IPS-18a (cell line): ENCODE measurements at regions not wholly inside any gene's neighbourhood (a gene's known extent, or its start where the extent isn't known, plus 50 kb on each side); places are given as distances from the start of the nearest gene placed in this dataset.

Experiments used
- H3K27ac ChIP-seq: one replicate; pipeline ENCODE4 v1.5.1; 2013; ENCODE audit warnings: low read length
- H3K27me3 ChIP-seq: one replicate; pipeline ENCODE4 v1.6.1; 2013; ENCODE audit warnings: mild to moderate bottlenecking, low read length; ENCODE audit not compliant: control insufficient read depth, insufficient read depth
- H3K36me3 ChIP-seq: one replicate; pipeline ENCODE4 v1.6.1; 2013; ENCODE audit warnings: low read depth, low read length; ENCODE audit not compliant: control insufficient read depth
- H3K4me1 ChIP-seq: one replicate; pipeline ENCODE4 v1.6.1; 2013; ENCODE audit warnings: low read depth, low read length; ENCODE audit not compliant: control insufficient read depth
- H3K4me3 ChIP-seq: one replicate; pipeline ENCODE4 v1.5.1; 2013; ENCODE audit warnings: low read length
- H3K9ac ChIP-seq: one replicate; pipeline ENCODE4 v1.6.1; 2013; ENCODE audit warnings: mild to moderate bottlenecking, low read length, moderate library complexity
- H3K9me3 ChIP-seq: one replicate; pipeline ENCODE4 v1.6.1; 2013; ENCODE audit warnings: low read depth, low read length; ENCODE audit not compliant: control insufficient read depth

- Histone ChIP-seq H3K36me3 (no peaks in the 10 kb centered on the region), H3K27me3 (no peaks in the 10 kb centered on the region), H3K9me3 (peaks cover 30% of the 10 kb centered on the region), H3K9ac (no peak overlapping the region), H3K4me3 (no peak overlapping the region), H3K27ac (no peak overlapping the region), H3K4me1 (no peaks in the 10 kb centered on the region)
These were observed 222.4 kb downstream of the CBLN4 start for GRCh38 chr20:55782912-55783253.

DNA sequence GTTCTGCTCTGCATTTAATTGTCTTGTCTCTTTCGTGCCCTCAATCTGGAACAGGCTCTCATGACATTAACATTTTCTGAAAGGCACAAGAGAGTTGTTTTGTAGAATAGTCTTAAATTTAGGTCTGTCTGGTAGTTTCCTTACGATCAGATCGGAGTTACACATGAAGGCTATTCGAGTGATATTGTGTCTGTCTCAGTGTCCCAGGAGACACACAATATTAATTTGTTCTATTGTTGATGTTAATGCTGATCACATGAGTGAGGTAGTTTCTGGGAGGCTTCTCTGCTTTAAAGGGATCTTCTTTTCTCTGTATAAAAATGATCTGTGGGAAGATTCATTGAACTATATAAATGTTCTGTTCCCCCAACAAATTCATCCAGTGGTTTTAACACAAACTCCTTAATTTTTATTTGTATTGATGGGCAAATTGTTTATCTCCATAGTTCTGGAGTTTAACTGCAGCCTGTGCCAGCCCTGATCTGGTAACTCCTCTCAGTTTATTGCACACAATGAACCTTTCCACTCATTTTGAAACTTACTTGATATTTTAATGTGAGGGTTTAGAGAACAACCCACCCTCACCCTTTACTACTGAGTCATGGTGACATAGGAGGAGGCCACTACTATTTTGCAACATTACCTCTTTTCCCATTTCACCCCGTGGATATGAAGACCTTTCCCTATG lies 223.0 kb downstream of the CBLN4 start:
- Histone ChIP-seq H3K27me3 (no peaks in the 10 kb centered on the region), H3K27ac (no peak overlapping the region), H3K9me3 (peaks cover 29% of the 10 kb centered on the region), H3K36me3 (no peaks in the 10 kb centered on the region), H3K4me1 (no peaks in the 10 kb centered on the region), H3K9ac (no peak overlapping the region), H3K4me3 (no peak overlapping the region)

GRCh38 chr20:55778796-55779195 lies 226.5 kb downstream of the CBLN4 start:
- Histone ChIP-seq H3K9ac (no peak overlapping the region), H3K36me3 (no peaks in the 10 kb centered on the region), H3K4me3 (no peak overlapping the region), H3K27me3 (no peaks in the 10 kb centered on the region), H3K4me1 (no peaks in the 10 kb centered on the region), H3K27ac (no peak overlapping the region), H3K9me3 (peaks cover 18% of the 10 kb centered on the region)

DNA sequence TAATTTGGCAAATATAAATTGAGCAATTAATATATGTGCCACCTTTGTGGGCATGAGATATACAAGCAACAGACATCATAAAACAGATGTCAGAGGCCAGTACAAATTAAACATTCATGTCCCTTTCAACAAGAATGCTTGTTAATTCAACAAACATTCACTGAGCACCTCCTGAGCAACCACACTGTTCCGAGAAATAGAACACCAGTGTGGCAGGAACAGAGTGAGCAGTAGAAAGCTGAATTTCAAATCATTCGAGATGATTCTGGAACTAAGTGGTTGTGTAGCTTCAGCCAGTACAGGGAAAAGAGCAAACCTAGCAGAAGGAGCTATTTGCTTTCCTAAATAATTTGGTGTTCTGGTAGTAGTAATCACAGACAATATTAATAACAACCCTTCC lies 227.7 kb downstream of the CBLN4 start:
- no peak overlapping the region for H3K9ac ChIP-seq
- no peaks in the 10 kb centered on the region for H3K4me1 ChIP-seq
- H3K27ac ChIP-seq: no peak overlapping the region
- H3K36me3 ChIP-seq: no peaks in the 10 kb centered on the region
- H3K4me3 ChIP-seq: no peak overlapping the region
- H3K9me3 ChIP-seq: peaks cover 19% of the 10 kb centered on the region
- H3K27me3 ChIP-seq: no peaks in the 10 kb centered on the region

DNA sequence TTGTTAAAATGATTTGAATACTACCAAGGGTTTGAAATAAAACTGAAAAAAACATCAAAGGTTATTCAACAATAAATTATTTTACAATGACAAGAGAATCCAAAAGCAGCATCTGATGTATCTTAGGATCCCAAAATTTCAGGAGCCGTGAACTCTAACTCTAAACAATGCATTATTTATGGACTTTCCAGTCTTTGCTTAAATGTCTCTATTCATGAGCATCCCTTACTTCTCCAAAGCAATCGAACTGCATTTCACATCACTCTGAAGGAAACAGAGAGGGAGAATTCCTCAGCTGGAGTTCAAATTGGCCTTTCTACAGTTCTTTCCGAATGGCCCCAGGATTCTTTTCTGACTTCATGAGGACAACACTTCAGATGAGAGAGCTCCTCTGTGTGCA lies 229.1 kb downstream of the CBLN4 start:
- Histone ChIP-seq H3K9me3 (peaks cover 17% of the 10 kb centered on the region), H3K27ac (no peak overlapping the region), H3K4me3 (no peak overlapping the region), H3K36me3 (no peaks in the 10 kb centered on the region), H3K9ac (no peak overlapping the region), H3K4me1 (no peaks in the 10 kb centered on the region), H3K27me3 (no peaks in the 10 kb centered on the region)

DNA sequence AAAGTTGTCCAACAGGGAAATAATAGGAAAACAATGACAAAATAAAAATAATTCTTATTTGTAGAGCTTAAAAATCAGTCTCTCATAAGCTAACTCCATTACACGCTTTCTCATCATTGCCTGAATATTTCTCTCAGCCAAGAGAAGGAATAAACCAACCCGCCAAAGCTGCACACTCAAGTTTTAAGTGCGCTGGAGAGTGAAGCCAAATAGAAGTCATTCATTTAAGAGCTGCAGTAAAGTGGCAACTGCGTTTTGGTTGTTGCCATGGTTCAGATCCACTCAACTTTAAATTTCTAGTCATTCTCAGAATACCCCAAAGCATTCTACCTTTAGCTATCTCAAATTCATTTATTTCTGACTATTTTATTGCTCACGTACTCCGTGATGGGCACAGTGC lies 230.7 kb downstream of the CBLN4 start:
- no peaks in the 10 kb centered on the region for H3K36me3 ChIP-seq
- no peaks in the 10 kb centered on the region for H3K4me1 ChIP-seq
- H3K27me3 ChIP-seq: no peaks in the 10 kb centered on the region
- H3K9ac ChIP-seq: no peak overlapping the region
- no peak overlapping the region for H3K27ac ChIP-seq
- no peak overlapping the region for H3K4me3 ChIP-seq
- H3K9me3 ChIP-seq: peaks cover 17% of the 10 kb centered on the region

DNA sequence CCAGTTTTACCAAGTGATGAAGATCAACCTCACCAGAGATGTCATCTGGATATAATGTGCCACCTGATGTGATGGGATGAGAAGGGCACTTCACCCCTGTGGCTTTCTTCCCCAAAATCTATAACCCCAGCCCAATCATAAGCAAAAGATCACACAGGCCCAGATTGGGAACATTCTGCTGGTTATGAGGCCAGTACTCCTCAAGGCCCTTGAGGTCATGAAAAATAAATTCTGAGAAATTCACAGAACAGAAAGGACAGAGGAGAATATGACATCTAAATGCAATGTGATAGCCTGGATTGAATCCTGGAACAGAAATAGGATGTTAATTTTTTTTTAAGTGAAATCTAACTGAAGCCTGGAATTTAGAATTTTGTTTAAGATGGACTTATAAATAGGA lies 243.5 kb downstream of the CBLN4 start:
- H3K9me3 ChIP-seq: peaks cover 12% of the 10 kb centered on the region
- H3K4me3 ChIP-seq: no peak overlapping the region
- no peak overlapping the region for H3K9ac ChIP-seq
- no peaks in the 10 kb centered on the region for H3K36me3 ChIP-seq
- no peaks in the 10 kb centered on the region for H3K27me3 ChIP-seq
- H3K4me1 ChIP-seq: no peaks in the 10 kb centered on the region
- H3K27ac ChIP-seq: no peak overlapping the region

GRCh38 chr20:55761100-55761499 lies 244.2 kb downstream of the CBLN4 start:
- H3K27ac ChIP-seq: no peak overlapping the region
- H3K4me3 ChIP-seq: no peak overlapping the region
- peaks cover 12% of the 10 kb centered on the region for H3K9me3 ChIP-seq
- no peaks in the 10 kb centered on the region for H3K36me3 ChIP-seq
- no peaks in the 10 kb centered on the region for H3K4me1 ChIP-seq
- no peaks in the 10 kb centered on the region for H3K27me3 ChIP-seq
- H3K9ac ChIP-seq: no peak overlapping the region

GRCh38 chr20:55760586-55760985 lies 244.7 kb downstream of the CBLN4 start:
- no peaks in the 10 kb centered on the region for H3K36me3 ChIP-seq

DNA sequence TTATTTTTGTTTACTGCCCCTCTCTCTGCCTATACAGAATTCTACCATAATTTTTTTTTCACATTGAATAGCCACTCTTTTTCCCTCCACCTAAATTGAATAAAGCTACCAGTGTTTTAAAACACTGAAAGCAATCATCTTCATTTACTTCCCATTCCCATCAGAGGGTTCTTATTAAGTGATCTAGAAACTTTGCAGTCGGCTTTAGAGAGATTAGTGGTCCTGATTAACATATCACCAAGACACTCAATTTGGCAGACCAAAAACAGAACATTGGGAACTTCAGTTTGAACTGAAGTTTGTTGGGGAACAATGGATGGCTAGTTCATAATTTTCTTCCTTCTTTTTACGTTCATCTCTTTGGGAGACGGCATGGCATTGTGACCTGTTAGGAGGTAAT lies 249.5 kb downstream of the CBLN4 start:
- no peaks in the 10 kb centered on the region for H3K9me3 ChIP-seq
- no peak overlapping the region for H3K9ac ChIP-seq
- H3K4me1 ChIP-seq: no peaks in the 10 kb centered on the region
- H3K4me3 ChIP-seq: no peak overlapping the region
- H3K27ac ChIP-seq: no peak overlapping the region
- H3K27me3 ChIP-seq: no peaks in the 10 kb centered on the region
- H3K36me3 ChIP-seq: no peaks in the 10 kb centered on the region

More at GRCh38 chr20:55760586-55760985, 244.7 kb downstream of the CBLN4 start:
- Histone ChIP-seq H3K27me3 (no peaks in the 10 kb centered on the region), H3K9me3 (peaks cover 12% of the 10 kb centered on the region), H3K9ac (no peak overlapping the region), H3K27ac (no peak overlapping the region), H3K4me1 (no peaks in the 10 kb centered on the region), H3K4me3 (no peak overlapping the region)

GRCh38 chr20:55755411-55755810 lies 249.9 kb downstream of the CBLN4 start:
- Histone ChIP-seq H3K4me3 (no peak overlapping the region), H3K36me3 (no peaks in the 10 kb centered on the region), H3K9ac (no peak overlapping the region), H3K4me1 (no peaks in the 10 kb centered on the region), H3K27me3 (no peaks in the 10 kb centered on the region), H3K27ac (no peak overlapping the region), H3K9me3 (no peaks in the 10 kb centered on the region)

GRCh38 chr20:55746723-55747122 lies 258.6 kb downstream of the CBLN4 start:
- Histone ChIP-seq H3K4me1 (no peaks in the 10 kb centered on the region), H3K9me3 (no peaks in the 10 kb centered on the region), H3K27me3 (no peaks in the 10 kb centered on the region), H3K36me3 (no peaks in the 10 kb centered on the region), H3K4me3 (no peak overlapping the region), H3K27ac (no peak overlapping the region), H3K9ac (no peak overlapping the region)
